HG02763 (cell line): ENCODE measurements at regions not wholly inside any gene's neighbourhood (a gene's known extent, or its start where the extent isn't known, plus 50 kb on each side); places are given as distances from the start of the nearest gene placed in this dataset.

Source experiments
- ATAC-seq: cut with Tn5 transposase; IDR thresholded peaks from one replicate; pipeline ENCODE4 v1.9.1; 2021; ENCODE audit warnings: mild to moderate bottlenecking, moderate library complexity; ENCODE audit not compliant: unreplicated experiment

GRCh38 chr10:110355141-110355831, 50.6 kb upstream of the SMNDC1 start:
- peak; percentile 31 for ATAC-seq

DNA sequence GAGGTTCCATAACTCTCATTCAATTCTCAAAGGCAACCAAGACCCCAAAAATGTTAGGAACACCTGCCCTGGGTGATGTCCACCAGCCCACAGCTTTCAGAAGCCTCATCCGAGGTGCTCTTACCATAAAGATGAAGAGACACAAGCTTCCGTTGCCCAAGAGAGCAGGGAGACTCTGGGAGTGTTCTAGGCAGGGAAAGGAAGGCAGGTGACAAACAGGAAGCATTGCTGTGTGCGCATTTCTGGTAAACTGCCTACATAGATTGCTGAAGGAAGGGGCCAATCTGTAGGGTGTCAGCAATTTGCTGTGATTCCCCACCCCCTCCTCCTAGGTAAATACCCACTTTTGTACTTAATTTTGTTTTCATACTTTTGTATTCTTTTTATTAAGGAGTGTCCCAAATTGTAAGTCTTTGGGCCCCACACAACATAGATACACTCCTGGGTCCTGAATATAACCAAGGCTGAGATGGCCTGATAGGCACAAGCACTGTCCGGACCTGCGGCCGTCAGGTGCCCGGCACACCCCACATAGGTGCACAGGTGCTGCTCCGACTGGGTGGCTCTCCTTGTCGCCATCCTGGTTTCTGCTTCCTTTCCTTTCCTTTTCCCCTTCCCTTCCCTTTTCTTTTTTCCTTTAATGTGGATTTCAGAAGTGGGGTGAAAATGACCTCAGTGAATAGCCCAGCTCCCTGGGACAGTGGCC, 51.4 kb upstream of the SMNDC1 start:
- ATAC-seq = peak; percentile 7

DNA sequence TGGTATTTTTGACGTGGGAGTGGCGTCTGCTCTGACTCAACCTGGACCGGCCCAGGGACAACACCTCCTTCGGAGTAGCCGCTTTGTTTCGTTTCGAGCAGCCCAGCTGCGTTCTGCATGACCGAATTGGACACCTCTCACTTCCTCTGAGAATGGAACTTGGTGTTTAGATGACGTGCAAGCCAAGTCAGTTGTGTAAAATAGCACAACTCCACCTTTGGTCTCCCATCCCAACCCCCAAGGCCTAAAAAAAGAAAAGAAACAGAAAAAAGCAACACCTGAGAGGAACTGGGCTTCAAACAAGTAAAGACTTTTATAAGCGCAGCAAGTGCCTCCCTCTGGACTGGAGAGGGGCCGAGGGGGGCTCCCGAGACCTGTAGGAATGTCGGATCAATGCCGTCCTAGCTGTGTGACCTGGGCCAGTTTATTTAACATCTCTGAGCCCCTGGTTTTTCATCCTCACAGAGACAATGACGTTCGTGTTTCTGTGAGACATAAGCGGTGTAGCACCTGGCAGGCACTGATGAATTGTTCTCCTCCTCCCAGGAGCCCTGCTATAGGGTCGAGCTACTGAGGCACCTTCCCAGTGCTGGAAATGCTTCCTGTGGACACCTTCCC, 52.0 kb upstream of the SMNDC1 start:
- ATAC-seq = peak; percentile 73

DNA sequence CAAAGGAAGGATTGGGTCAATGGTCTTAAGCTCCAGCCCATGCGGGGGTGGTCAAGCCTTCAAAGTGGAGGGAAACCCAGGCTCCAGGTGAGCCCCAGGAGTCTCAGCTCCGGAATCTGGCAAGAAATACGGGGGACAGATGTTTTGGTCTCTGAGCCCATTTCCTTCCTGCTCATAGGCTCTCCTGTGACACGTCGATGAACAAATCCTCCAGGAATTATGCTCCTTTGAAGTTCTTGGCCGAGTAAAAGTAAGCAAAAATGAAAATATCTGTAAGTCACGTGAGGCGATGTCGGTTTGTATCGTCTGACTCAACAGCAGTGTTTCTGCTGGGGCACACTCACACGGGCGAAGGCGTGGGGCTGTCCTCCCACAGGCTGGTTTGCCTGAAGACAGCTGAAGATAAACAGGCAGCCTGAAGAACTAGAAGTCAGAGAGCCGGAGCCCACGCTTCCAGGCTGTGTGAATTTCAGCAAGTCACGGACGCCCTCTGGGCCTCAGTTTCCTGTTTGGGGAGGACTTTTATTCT, 52.6 kb upstream of the SMNDC1 start:
- peak; percentile 20 for ATAC-seq

DNA sequence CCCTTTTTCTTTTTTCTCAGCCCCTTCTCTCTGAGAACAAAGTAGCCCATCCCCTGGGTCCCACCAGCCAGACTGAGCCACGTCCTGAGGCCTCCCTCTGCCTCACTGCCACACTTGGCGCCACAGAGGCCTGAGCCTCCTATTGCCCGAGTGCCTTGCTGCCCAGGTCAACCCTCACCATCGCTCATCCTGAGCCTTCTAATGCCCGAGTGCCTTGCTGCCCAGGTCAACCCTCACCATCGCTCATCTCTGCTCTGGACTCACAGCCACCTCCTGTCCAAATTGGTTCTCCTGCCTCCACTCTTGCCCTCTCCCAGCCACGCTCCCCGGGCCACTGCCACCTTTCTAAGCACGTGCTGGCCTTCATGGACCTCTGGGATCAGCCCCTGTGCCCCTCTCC, 53.2 kb upstream of the SMNDC1 start:
- no peak for ATAC-seq

DNA sequence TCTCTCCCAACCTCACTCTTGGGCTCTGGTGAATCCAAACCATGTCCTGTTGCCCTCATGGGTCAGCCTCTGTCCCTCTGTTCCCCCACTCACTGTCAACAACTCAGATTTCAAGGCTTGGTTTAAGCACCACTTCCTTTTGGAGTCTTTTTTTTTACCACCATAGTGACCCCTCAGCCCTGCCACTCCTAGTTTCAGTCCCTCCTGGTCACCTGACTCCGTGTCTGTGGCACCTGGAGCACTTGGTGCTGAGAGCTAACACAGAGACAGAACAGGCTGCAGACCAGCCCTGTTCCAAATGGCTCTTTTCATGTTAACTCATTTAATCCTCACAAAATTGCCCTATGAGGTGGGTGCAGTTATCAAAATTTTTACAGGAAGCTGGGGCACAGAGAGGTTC, 53.6 kb upstream of the SMNDC1 start:
- ATAC-seq = no peak

DNA sequence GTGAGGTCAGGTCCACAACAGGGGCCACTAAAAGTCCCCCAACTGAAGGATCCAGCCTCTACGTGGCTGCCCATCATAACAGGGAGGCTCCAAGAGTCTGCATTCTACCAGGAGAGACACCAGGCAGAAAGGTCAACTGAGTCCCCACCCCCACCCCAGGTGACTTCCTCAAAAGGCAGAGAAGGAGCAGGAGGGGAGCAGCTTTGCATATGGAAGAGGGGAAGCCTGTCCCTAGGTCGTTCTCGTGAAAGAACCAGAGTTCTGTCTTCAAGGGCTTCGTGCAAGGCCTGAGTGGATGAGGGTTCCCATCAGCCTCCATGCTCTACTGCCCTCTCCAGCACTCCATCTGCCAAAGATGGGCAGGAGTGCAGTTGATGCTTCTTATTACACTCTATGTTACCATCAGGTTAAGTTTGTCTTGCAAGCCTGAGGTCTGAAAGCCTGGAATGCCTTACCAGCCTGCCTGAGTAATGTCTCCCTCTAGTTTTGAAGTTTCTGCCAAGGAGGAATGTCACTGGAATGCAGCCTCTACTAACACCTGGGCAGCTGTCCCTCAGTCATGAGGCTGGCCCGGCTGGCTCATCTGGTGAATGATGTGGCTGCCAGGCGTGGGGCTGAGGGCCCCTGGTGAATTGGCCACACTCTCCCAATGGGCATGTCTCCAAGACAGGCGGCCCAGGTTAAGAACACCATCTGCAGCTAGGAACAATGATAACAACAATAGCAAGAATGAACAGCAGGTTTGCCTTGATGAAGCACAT, 54.3 kb upstream of the SMNDC1 start:
- no peak for ATAC-seq

GRCh38 chr10:110360857-110361474, 56.2 kb upstream of the SMNDC1 start:
- no peak for ATAC-seq

DNA sequence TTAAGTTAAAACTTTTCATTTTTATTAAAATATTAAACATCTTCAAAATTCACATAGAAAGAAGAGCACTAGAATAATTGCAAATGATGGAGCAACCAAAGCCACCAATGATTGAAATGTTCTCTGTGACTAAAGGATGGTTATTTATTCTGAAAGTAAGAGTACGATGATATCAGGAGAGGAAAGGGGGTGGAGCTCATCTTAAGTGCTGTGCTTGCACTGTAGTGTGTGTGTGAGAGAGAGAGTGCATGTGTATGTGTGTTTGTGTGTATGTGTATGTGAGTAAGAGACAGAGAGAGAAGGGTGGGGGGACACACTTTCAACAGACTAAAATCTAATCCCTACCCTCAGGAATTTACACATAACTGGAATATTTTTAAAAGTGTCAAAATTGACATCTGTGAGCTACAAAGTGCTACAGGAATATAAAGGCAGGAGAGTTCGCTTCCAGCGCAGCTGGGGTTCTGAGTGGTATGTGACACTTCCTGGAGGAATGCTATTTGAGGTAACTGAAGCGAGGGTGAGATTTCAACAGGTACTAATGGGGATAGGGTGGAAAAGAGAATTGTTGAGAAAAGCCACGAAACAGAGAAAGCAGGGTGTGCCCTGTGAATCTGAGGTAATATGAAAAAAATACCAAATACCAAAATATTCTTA, 57.2 kb upstream of the SMNDC1 start:
- no peak for ATAC-seq

GRCh38 chr10:110363572-110364411, 59.1 kb upstream of the SMNDC1 start:
- ATAC-seq = no peak

GRCh38 chr10:110364531-110364937, 59.8 kb upstream of the SMNDC1 start:
- ATAC-seq = no peak

- no peak for ATAC-seq
Observed at GRCh38 chr10:110365356-110366143, 60.8 kb upstream of the SMNDC1 start.

- ATAC-seq = no peak
Observed at GRCh38 chr10:110366635-110367034, 61.9 kb upstream of the SMNDC1 start.

DNA sequence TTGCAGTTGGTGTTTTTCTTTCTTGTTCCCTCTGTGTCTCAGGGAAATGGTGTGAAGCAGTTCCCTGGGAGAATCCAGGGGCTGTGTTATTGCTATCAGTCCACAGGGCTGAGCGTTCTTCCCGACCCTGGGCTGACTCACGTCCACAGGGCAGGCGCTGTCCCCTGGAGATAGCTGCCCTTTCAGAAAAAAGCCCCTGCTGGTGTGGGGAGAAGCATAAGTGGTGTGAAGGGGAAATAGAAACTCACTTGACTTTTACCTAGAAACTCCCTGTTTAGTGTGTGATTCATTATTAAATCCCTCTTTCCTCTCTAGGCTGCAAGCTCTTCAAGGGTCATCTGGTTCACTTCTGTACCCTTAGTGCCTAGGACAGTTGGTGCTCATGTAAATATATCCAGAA, 63.3 kb upstream of the SMNDC1 start:
- ATAC-seq = no peak

DNA sequence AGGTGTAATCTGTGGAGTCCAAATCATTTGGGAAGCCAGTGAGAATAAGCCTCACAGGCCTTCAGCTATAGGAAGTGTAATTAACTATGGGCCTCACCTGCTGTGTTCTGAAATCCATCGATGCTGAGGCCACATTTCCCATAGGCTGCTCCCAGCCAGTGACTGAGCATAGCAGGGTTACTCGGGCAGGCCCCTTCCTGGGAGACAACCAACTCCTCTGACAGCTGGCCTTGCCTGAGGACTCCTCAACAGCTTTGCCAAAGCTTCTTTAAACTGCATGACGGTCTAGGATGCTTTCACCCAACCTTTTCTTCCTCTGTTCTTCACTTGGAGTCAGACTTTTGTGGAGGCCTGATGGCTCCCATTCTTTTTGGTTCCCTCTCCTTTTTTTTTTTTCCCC, 63.8 kb upstream of the SMNDC1 start:
- no peak for ATAC-seq

GRCh38 chr10:110370006-110370405, 65.3 kb upstream of the SMNDC1 start:
- ATAC-seq = no peak

- no peak for ATAC-seq
Observed at GRCh38 chr10:110372656-110373055, 67.9 kb upstream of the SMNDC1 start.

- no peak for ATAC-seq
Observed at GRCh38 chr10:110373059-110373458, 68.3 kb upstream of the SMNDC1 start.
